CD14-positive monocyte (primary cell): ENCODE measurements at regions not wholly inside any gene's neighbourhood (a gene's known extent, or its start where the extent isn't known, plus 50 kb on each side); places are given as distances from the start of the nearest gene placed in this dataset.

Source experiments
- DNase-seq, 3 donors: peaks; one replicate each; pipeline ENCODE4 v3.0.0-alpha.2; 2011 to 2022
- H2AFZ ChIP-seq: 2 replicates; pipeline ENCODE4 v1.6.0; 2012; ENCODE audit warnings: mild to moderate bottlenecking, low read depth, low read length, inconsistent platforms; ENCODE audit not compliant: insufficient read depth, poor library complexity, severe bottlenecking
- H3K27ac ChIP-seq, 2 donors: 1 replicate in 1 of 2; 2 replicates in 1 of 2; pipeline ENCODE4 v1.5.1; 2012 to 2013; ENCODE audit warnings: low read length in 2 of 2, control low read depth in 1 of 2, inconsistent platforms in 1 of 2, low read depth in 1 of 2, mild to moderate bottlenecking in 1 of 2
- H3K27me3 ChIP-seq, 2 donors: one replicate each; pipeline versions ENCODE4 v1.6.0 to v1.6.1; 2011 to 2013; ENCODE audit warnings: low read length in 2 of 2; ENCODE audit not compliant: control insufficient read depth in 2 of 2, insufficient read depth in 2 of 2
- H3K36me3 ChIP-seq, 2 donors: replicated peaks in 1 of 2; 1 replicate in 1 of 2; 2 replicates in 1 of 2; pipeline versions ENCODE4 v1.5.1 to v1.6.1; 2012 to 2013; ENCODE audit warnings: low read length in 2 of 2, control low read depth in 1 of 2, inconsistent platforms in 1 of 2, mild to moderate bottlenecking in 1 of 2; ENCODE audit not compliant: insufficient read depth in 2 of 2, control insufficient read depth in 1 of 2
- H3K4me1 ChIP-seq, 2 donors: 1 replicate in 1 of 2; 2 replicates in 1 of 2; pipeline versions ENCODE4 v1.5.1 to v1.6.1; 2012 to 2013; ENCODE audit warnings: low read length in 2 of 2, control low read depth in 1 of 2, inconsistent platforms in 1 of 2, mild to moderate bottlenecking in 1 of 2, moderate library complexity in 1 of 2; ENCODE audit not compliant: insufficient read depth in 2 of 2, control insufficient read depth in 1 of 2
- H3K4me2 ChIP-seq: replicated peaks from 2 replicates; pipeline ENCODE3; 2012; ENCODE audit warnings: low read length, moderate library complexity, mild to moderate bottlenecking; ENCODE audit not compliant: poor library complexity, severe bottlenecking; ENCODE audit errors: extremely low read depth
- H3K4me3 ChIP-seq, 3 experiments: fragments of 200-600 bp in 1 of 3; sonication (generic) in 1 of 3; replicated peaks in 1 of 3; 1 replicate in 2 of 3; 2 replicates in 1 of 3; pipeline ENCODE4 v1.5.1; 2011 to 2013; ENCODE audit warnings: low read length in 3 of 3, mild to moderate bottlenecking in 3 of 3, control low read depth in 2 of 3, low read depth in 2 of 3, inconsistent platforms in 1 of 3, moderate library complexity in 1 of 3
- H3K79me2 ChIP-seq: 2 replicates; pipeline ENCODE4 v1.6.0; 2012; ENCODE audit warnings: mild to moderate bottlenecking, control low read depth, inconsistent platforms, low read length, moderate library complexity; ENCODE audit not compliant: insufficient read depth
- H3K9ac ChIP-seq: 2 replicates; pipeline ENCODE4 v1.6.0; 2017; ENCODE audit warnings: low read length, mild to moderate bottlenecking; ENCODE audit not compliant: insufficient read depth, poor library complexity, severe bottlenecking
- H3K9me3 ChIP-seq, 2 donors: replicated peaks in 1 of 2; 1 replicate in 1 of 2; 2 replicates in 1 of 2; pipeline versions ENCODE4 v1.5.1 to v1.6.1; 2012 to 2013; ENCODE audit warnings: low read length in 2 of 2, control low read depth in 1 of 2; ENCODE audit not compliant: control insufficient read depth in 1 of 2, insufficient read depth in 1 of 2
- H4K20me1 ChIP-seq: 2 replicates; pipeline ENCODE4 v1.6.0; 2012; ENCODE audit warnings: mild to moderate bottlenecking, low read length, control low read depth, moderate library complexity; ENCODE audit not compliant: insufficient read depth
- H3K27ac Mint-ChIP-seq, 7 donors: one replicate each; pipeline ENCODE4 v1.8.0; 2020; ENCODE audit warnings: mild to moderate bottlenecking in 7 of 7, mixed read lengths in 7 of 7, moderate library complexity in 6 of 7, inconsistent platforms in 2 of 7
- H3K27me3 Mint-ChIP-seq, 3 donors: one replicate each; pipeline ENCODE4 v1.8.0; 2021 to 2022; ENCODE audit warnings: low read depth in 3 of 3, mild to moderate bottlenecking in 3 of 3, mixed read lengths in 3 of 3, moderate library complexity in 3 of 3, inconsistent platforms in 1 of 3
- H3K36me3 Mint-ChIP-seq, 2 donors: one replicate each; pipeline ENCODE4 v1.8.0; 2020; ENCODE audit warnings: mixed read lengths in 2 of 2, inconsistent platforms in 1 of 2, mild to moderate bottlenecking in 1 of 2
- H3K4me1 Mint-ChIP-seq: one replicate; pipeline ENCODE4 v1.8.0; 2020; ENCODE audit warnings: mild to moderate bottlenecking, mixed read lengths
- H3K4me3 Mint-ChIP-seq, 2 donors: one replicate each; pipeline ENCODE4 v1.8.0; 2020; ENCODE audit warnings: mild to moderate bottlenecking in 2 of 2, mixed read lengths in 2 of 2, moderate library complexity in 1 of 2
- H3K9me3 Mint-ChIP-seq, 7 donors: one replicate each; pipeline ENCODE4 v1.8.0; 2020 to 2022; ENCODE audit warnings: mixed read lengths in 7 of 7, mild to moderate bottlenecking in 6 of 7, moderate library complexity in 6 of 7, inconsistent platforms in 2 of 7
- CTCF ChIP-seq: fragments of 200-600 bp; IDR thresholded peaks from one replicate; pipeline ENCODE4 v1.8.0; 2022; ENCODE audit warnings: antibody characterized with exemption, mild to moderate bottlenecking
- WGBS: methylation state at CpG from one replicate; pipeline ENCODE4 v1.1.5; 2013; ENCODE audit warnings: missing lambda C conversion rate; ENCODE audit not compliant: insufficient coverage; 5-methylcytosine and 5-hydroxymethylcytosine counted together
- intact Hi-C, 2 donors: fragments of 100-400 bp; cut with micrococcal nuclease; formaldehyde crosslinking; loops; one replicate each; pipeline versions ENCODE4 v1.15.0 to v1.15.1; 2023

DNA sequence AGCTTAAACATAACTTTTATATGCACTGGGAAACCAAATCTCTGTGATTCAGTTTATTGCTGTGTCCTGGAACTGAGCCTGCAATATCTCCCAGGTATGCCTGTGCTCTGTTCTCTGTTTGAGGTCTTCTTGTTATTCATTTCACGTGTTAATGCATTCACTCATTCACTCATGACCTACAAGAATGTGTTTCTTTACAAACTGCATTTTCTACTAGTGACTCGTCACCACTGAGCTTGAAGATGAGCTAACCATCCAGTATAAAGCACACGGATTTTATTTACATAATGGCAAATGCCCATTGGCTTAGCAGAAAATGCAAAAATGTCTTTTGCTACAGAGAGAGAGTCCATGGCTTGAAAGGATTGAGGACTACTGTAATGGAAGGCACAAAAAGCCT, 75.0 kb upstream of the DUSP10 start:
- Histone ChIP-seq H3K36me3 (no peaks in the 10 kb centered on the region), H3K4me2 (no peak overlapping the region), H3K79me2 (no peaks in the 10 kb centered on the region), H3K9ac (no peak overlapping the region), H3K9me3 (no peaks in the 10 kb centered on the region), H3K4me1 (no peaks in the 10 kb centered on the region), H3K27me3 (no peaks in the 10 kb centered on the region), H3K4me3 (no peak overlapping the region), H4K20me1 (no peaks in the 10 kb centered on the region), H2AFZ (no peak overlapping the region), H3K27ac (no peak overlapping the region)
- intact Hi-C loops: no loop called here
- 92% methylated on average over 3 of the region's 3 CpGs for WGBS
- Mint-ChIP-seq H3K4me3 (no peak overlapping the region), H3K4me1 (no peaks in the 10 kb centered on the region), H3K9me3 (no peaks in the 10 kb centered on the region), H3K27me3 (no peaks in the 10 kb centered on the region), H3K36me3 (no peaks in the 10 kb centered on the region), H3K27ac (no peak overlapping the region)
- no peak for TF ChIP-seq CTCF
- DNase-seq: no peak

DNA sequence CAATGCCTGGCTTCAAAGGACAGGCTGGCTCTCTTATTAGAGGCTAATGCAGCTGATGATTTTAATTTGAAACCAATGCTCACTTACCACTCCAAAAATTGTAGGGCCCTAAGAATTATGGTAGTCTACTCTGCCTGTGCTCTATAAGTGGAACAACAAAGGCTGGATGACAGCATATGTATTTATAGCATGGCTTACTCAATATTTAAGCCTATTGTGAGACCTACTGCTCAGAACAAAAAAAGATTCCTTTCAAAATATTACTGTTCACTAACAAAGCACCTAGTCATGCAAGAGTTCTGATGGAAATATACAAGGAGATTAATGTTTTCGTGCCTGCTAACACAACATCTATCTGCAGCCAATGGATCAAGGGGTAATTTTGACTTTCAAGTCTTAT, 73.8 kb upstream of the DUSP10 start:
- no peak for TF ChIP-seq CTCF
- Histone ChIP-seq H3K79me2 (no peaks in the 10 kb centered on the region), H3K36me3 (no peaks in the 10 kb centered on the region), H3K27ac (no peak overlapping the region), H3K9ac (no peak overlapping the region), H3K27me3 (no peaks in the 10 kb centered on the region), H3K9me3 (no peaks in the 10 kb centered on the region), H2AFZ (no peak overlapping the region), H3K4me2 (no peak overlapping the region), H3K4me3 (no peak overlapping the region), H4K20me1 (no peaks in the 10 kb centered on the region), H3K4me1 (peaks cover 0 to 6% of the 10 kb centered on the region in 2 donors)
- peaks cover 7% of the 10 kb centered on the region for H3K4me1 Mint-ChIP-seq
- H3K36me3 Mint-ChIP-seq: no peaks in the 10 kb centered on the region
- H3K9me3 Mint-ChIP-seq: no peaks in the 10 kb centered on the region
- no peak overlapping the region for H3K4me3 Mint-ChIP-seq
- no CpG with 5 or more reads among the region's 1 CpG for WGBS
- no peak for DNase-seq
- no peak overlapping the region for H3K27ac Mint-ChIP-seq
- H3K27me3 Mint-ChIP-seq: no peaks in the 10 kb centered on the region
- intact Hi-C loops: no loop called here
